Effector memory CD4-positive, alpha-beta T cell (primary cell): ENCODE measurements at regions not wholly inside any gene's neighbourhood (a gene's known extent, or its start where the extent isn't known, plus 50 kb on each side); places are given as distances from the start of the nearest gene placed in this dataset.
"Not testable (repeated sequence)": the region's sequence is repeated elsewhere in the genome, so short reads cannot be mapped to it uniquely, and the experiment has no call there.

Experiments
- DNase-seq, 3 donors: peaks; one replicate each; pipeline ENCODE4 v3.0.0-alpha.2; 2020
- H3K27ac ChIP-seq: 2 replicates; pipeline ENCODE4 v1.7.0; 2013; ENCODE audit warnings: mild to moderate bottlenecking, low read length, moderate library complexity; ENCODE audit not compliant: insufficient read depth, poor library complexity, severe bottlenecking
- H3K27me3 ChIP-seq: replicated peaks from 2 replicates; pipeline ENCODE4 v1.7.0; 2013; ENCODE audit warnings: mild to moderate bottlenecking, low read length; ENCODE audit not compliant: insufficient read depth, control insufficient read depth, poor library complexity, severe bottlenecking
- H3K36me3 ChIP-seq: 2 replicates; pipeline ENCODE4 v1.7.0; 2013; ENCODE audit warnings: mild to moderate bottlenecking, low read length, moderate library complexity; ENCODE audit not compliant: control insufficient read depth, insufficient read depth
- H3K4me1 ChIP-seq: 2 replicates; pipeline ENCODE4 v1.7.0; 2013; ENCODE audit warnings: low read length, mild to moderate bottlenecking; ENCODE audit not compliant: control insufficient read depth, insufficient read depth, poor library complexity, severe bottlenecking
- H3K4me3 ChIP-seq: 2 replicates; pipeline ENCODE4 v1.7.0; 2013; ENCODE audit warnings: low read length, low read depth, mild to moderate bottlenecking; ENCODE audit not compliant: insufficient read depth, poor library complexity, severe bottlenecking
- H3K9me3 ChIP-seq: 2 replicates; pipeline ENCODE4 v1.7.0; 2013; ENCODE audit warnings: mild to moderate bottlenecking, low read length, moderate library complexity; ENCODE audit not compliant: control insufficient read depth

- H3K27me3 ChIP-seq, H3K36me3 ChIP-seq, DNase-seq, H3K9me3 ChIP-seq, H3K27ac ChIP-seq, H3K4me1 ChIP-seq, H3K4me3 ChIP-seq: not testable (repeated sequence)
Observed at GRCh38 chr6:67686225-67686624, 948.9 kb upstream of the ADGRB3 start.

- no peak overlapping the region for H3K27ac ChIP-seq
- no peaks in the 10 kb centered on the region for H3K9me3 ChIP-seq
- no peak overlapping the region for H3K4me3 ChIP-seq
- no peaks in the 10 kb centered on the region for H3K27me3 ChIP-seq
- no peaks in the 10 kb centered on the region for H3K36me3 ChIP-seq
- no peak for DNase-seq
- no peaks in the 10 kb centered on the region for H3K4me1 ChIP-seq
Observed at GRCh38 chr6:67683960-67684359, 951.1 kb upstream of the ADGRB3 start.

GRCh38 chr6:67680297-67680932 lies 954.7 kb upstream of the ADGRB3 start:
- Histone ChIP-seq H3K4me3 (no peak overlapping the region), H3K4me1 (no peaks in the 10 kb centered on the region), H3K27me3 (no peaks in the 10 kb centered on the region), H3K9me3 (no peaks in the 10 kb centered on the region), H3K36me3 (no peaks in the 10 kb centered on the region), H3K27ac (no peak overlapping the region)
- no peak for DNase-seq

- Histone ChIP-seq H3K4me3 (no peak overlapping the region), H3K27ac (no peak overlapping the region), H3K36me3 (no peaks in the 10 kb centered on the region), H3K4me1 (no peaks in the 10 kb centered on the region), H3K9me3 (no peaks in the 10 kb centered on the region), H3K27me3 (no peaks in the 10 kb centered on the region)
- no peak for DNase-seq
Observed at GRCh38 chr6:67679566-67680296, 955.4 kb upstream of the ADGRB3 start.

DNA sequence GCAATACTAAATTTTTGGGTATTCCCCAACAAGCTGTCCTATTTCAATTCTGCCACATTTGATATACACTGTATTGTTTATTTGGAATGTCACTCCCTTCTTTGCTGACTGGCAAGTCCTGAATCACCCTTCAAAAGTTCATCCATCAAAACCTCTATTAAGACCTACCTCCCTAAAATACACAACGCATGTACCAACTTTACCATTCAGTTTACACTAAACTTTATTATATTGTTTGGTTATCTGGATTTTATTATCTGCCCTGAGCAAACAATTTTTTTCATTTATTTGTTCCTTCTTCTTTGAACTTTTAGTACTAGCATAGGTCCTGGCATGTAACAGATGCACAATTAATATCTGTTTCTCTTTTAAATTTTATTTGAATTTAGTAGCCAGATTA lies 958.2 kb upstream of the ADGRB3 start:
- H3K4me3 ChIP-seq = no peak overlapping the region
- H3K9me3 ChIP-seq = no peaks in the 10 kb centered on the region
- no peaks in the 10 kb centered on the region for H3K4me1 ChIP-seq
- no peak for DNase-seq
- H3K36me3 ChIP-seq = no peaks in the 10 kb centered on the region
- no peaks in the 10 kb centered on the region for H3K27me3 ChIP-seq
- no peak overlapping the region for H3K27ac ChIP-seq

DNA sequence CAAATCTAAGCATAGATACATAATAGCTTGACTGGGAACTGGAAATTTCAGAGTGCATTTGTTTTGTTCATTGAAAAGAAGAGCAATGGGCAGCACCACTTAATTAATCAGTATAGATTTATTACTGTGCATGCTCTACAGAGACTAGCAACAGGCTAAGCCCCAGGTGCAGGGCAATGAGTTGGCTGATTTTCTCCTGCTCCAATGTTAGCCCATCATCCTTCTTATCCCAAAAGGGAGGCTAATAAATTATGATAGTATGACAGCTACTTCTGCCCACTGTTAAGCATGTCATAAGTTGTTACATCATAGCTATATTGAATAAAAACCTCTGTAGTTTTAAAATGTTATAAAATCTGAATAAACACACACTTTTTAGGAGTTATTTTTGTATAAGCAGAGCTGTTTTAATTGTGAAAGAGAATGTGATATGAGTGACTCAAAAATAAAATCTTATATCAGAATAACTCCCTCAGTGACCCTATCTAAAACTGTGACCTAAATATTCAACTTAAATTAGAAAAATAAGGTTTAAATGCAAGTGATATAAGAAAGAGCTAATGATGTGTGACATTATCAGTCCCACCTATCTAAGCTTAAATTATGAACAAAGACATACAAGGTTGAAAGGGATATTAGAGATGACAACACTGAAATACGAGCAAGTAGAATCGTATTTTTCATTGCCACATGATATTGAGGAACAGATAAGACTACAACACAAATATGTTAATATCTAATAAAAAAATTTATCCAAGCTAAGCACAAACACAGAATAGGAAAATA lies 967.3 kb upstream of the ADGRB3 start:
- H3K4me3 ChIP-seq = no peak overlapping the region
- H3K36me3 ChIP-seq = no peaks in the 10 kb centered on the region
- peaks cover 7% of the 10 kb centered on the region for H3K9me3 ChIP-seq
- no peak overlapping the region for H3K27ac ChIP-seq
- H3K4me1 ChIP-seq = no peaks in the 10 kb centered on the region
- H3K27me3 ChIP-seq = no peaks in the 10 kb centered on the region
- no peak for DNase-seq

GRCh38 chr6:67666177-67666964 lies 968.7 kb upstream of the ADGRB3 start:
- Histone ChIP-seq H3K27me3 (no peaks in the 10 kb centered on the region), H3K4me1 (no peaks in the 10 kb centered on the region), H3K9me3 (peaks cover 7% of the 10 kb centered on the region), H3K27ac (no peak overlapping the region), H3K36me3 (no peaks in the 10 kb centered on the region), H3K4me3 (no peak overlapping the region)
- no peak for DNase-seq

DNA sequence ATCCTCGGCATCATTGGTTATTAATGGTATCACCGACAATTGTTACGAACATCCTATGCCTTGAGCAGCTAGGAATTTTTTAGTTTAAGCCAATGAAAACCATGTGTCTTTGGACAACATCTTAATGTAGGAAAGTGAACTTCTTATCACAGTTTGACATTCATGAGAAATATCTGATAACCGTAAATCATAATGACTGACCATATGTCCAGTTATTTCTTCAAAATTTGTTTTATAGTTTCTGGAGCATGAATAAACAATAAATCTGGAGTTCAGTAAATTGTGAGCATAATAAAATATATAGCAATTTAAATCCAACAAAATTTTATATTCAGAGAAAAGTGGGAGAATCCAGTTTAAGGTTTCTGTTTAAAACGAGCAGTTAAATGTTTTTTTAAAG lies 970.1 kb upstream of the ADGRB3 start:
- no peak overlapping the region for H3K4me3 ChIP-seq
- H3K9me3 ChIP-seq = peaks cover 7% of the 10 kb centered on the region
- no peaks in the 10 kb centered on the region for H3K4me1 ChIP-seq
- DNase-seq = no peak
- H3K27me3 ChIP-seq = no peaks in the 10 kb centered on the region
- H3K36me3 ChIP-seq = no peaks in the 10 kb centered on the region
- H3K27ac ChIP-seq = no peak overlapping the region

DNA sequence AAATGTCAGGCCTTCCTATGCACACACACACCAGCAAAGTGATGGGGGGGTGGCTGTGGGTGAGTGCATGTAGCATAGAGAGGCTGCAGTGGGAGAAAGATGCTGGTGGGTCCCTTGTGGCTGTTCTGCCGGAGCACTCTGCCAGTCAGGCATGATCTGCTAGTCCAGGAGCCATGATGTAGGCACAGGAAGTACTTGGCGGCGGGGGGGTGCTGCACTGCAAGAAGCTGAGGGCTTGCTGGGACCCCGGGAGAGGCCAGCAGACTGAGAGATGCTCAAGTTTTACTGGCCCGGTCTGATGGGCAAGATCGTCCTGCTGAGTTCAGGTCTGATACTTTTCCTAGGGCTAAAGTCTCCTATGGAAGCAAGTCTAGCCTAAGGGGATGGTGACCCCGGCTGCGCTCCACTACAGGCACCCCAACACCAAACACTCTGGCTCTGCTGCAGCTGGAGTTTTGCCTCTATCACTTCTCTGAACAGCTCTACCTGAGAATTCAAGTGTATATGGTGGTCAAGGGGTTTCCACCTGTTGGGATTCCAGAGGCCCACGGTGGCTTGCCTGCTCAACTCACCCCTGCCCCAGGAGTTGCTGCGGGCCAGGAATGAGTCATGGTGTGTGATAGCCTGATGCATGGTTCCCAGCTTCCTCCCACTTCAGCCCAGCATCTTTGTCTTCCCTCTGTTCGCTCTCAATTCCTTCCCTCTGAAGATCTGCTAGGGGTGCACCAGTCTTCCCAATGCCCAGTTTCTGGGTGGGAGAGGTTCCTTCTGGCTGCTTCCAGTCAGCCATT lies 971.8 kb upstream of the ADGRB3 start:
- no peak for DNase-seq
- no peaks in the 10 kb centered on the region for H3K4me1 ChIP-seq
- no peaks in the 10 kb centered on the region for H3K36me3 ChIP-seq
- no peaks in the 10 kb centered on the region for H3K27me3 ChIP-seq
- no peak overlapping the region for H3K27ac ChIP-seq
- no peak overlapping the region for H3K4me3 ChIP-seq
- peaks cover 7% of the 10 kb centered on the region for H3K9me3 ChIP-seq
